WTC11 (cell line): ENCODE measurements at regions not wholly inside any gene's neighbourhood (a gene's known extent, or its start where the extent isn't known, plus 50 kb on each side); places are given as distances from the start of the nearest gene placed in this dataset.

Experiments used
- ATAC-seq: fragments of 200-7000 bp; cut with Tn5 transposase; 2 replicates; pipeline ENCODE4 v1.10.0; 2021; ENCODE audit warnings: mild to moderate bottlenecking, moderate library complexity
- CTCF ChIA-PET: fragments of 300-600 bp; sonication (Branson Sonifier 250); formaldehyde crosslinking; loops from one replicate; lab custom pipeline; 2021; ENCODE audit warnings: antibody characterized with exemption; lab: Charles Lee
- POLR2A ChIA-PET: fragments of 350-600 bp; sonication (Branson Sonifier 250); formaldehyde crosslinking; loops from one replicate; lab custom pipeline; 2021; ENCODE audit warnings: antibody characterized with exemption; lab: Charles Lee
- DNase-seq: peaks from one replicate; pipeline ENCODE4 v3.0.0; 2021; ENCODE audit warnings: low spot score
- H3K27ac Mint-ChIP-seq: 2 replicates; pipeline ENCODE4 v1.8.0; 2021; ENCODE audit warnings: mixed read lengths
- H3K27me3 Mint-ChIP-seq: 2 replicates; pipeline ENCODE4 v1.8.0; 2021; ENCODE audit warnings: low read depth, mild to moderate bottlenecking, moderate library complexity, mixed read lengths
- H3K36me3 Mint-ChIP-seq: 2 replicates; pipeline ENCODE4 v1.8.0; 2021; ENCODE audit warnings: mixed read lengths
- H3K4me1 Mint-ChIP-seq: 2 replicates; pipeline ENCODE4 v1.8.0; 2022; ENCODE audit warnings: mixed read lengths
- H3K4me3 Mint-ChIP-seq: 2 replicates; pipeline ENCODE4 v1.8.0; 2021; ENCODE audit warnings: mild to moderate bottlenecking, moderate library complexity, mixed read lengths
- H3K9me3 Mint-ChIP-seq: 2 replicates; pipeline ENCODE4 v1.8.0; 2021; ENCODE audit warnings: mixed read lengths
- CREM ChIP-seq: sonication (generic); formaldehyde crosslinking; IDR thresholded peaks from 2 replicates; pipeline ENCODE4 v1.8.1; 2022; ENCODE audit warnings: mild to moderate bottlenecking, missing genetic modification reagents, moderate library complexity
- ELF4 ChIP-seq: sonication (generic); formaldehyde crosslinking; IDR thresholded peaks from 2 replicates; pipeline ENCODE4 v1.8.1; 2022; ENCODE audit warnings: low read depth, mild to moderate bottlenecking, moderate library complexity, missing genetic modification reagents
- ETV6 ChIP-seq: sonication (generic); formaldehyde crosslinking; IDR thresholded peaks from 2 replicates; pipeline ENCODE4 v1.8.1; 2022; ENCODE audit warnings: mild to moderate bottlenecking, missing genetic modification reagents
- FOXK1 ChIP-seq: sonication (generic); formaldehyde crosslinking; IDR thresholded peaks from 2 replicates; pipeline ENCODE4 v1.8.0; 2022; ENCODE audit warnings: mild to moderate bottlenecking, moderate library complexity, missing genetic modification reagents
- NFE2L1 ChIP-seq: sonication (generic); formaldehyde crosslinking; IDR thresholded peaks from 2 replicates; pipeline ENCODE4 v1.8.1; 2023; ENCODE audit warnings: missing genetic modification reagents
- NR2C2 ChIP-seq: sonication (generic); formaldehyde crosslinking; IDR thresholded peaks from 2 replicates; pipeline ENCODE4 v1.8.0; 2022; ENCODE audit warnings: mild to moderate bottlenecking, missing genetic modification reagents
- NR3C1 ChIP-seq: sonication (generic); formaldehyde crosslinking; conservative IDR thresholded peaks from 2 replicates; pipeline ENCODE4 v1.8.1; 2023; ENCODE audit warnings: low read depth, mild to moderate bottlenecking, missing genetic modification reagents
- OVOL2 ChIP-seq: fragments of 250-450 bp; sonication (Bioruptor Pico); IDR thresholded peaks from 2 replicates; pipeline ENCODE4 v1.9.0; 2021; ENCODE audit warnings: mild to moderate bottlenecking, borderline replicate concordance
- PRRX2 ChIP-seq: fragments of 250-450 bp; sonication (Bioruptor Pico); IDR thresholded peaks from 2 replicates; pipeline ENCODE4 v1.8.0; 2021; ENCODE audit warnings: mild to moderate bottlenecking
- RELA ChIP-seq: sonication (generic); formaldehyde crosslinking; IDR thresholded peaks from 2 replicates; pipeline ENCODE4 v1.8.1; 2022; ENCODE audit warnings: missing genetic modification reagents, mild to moderate bottlenecking, borderline replicate concordance
- SMAD3 ChIP-seq: sonication (generic); formaldehyde crosslinking; IDR thresholded peaks from 2 replicates; pipeline ENCODE4 v1.8.0; 2022; ENCODE audit warnings: missing genetic modification reagents, mild to moderate bottlenecking, borderline replicate concordance
- SMAD4 ChIP-seq: sonication (generic); formaldehyde crosslinking; IDR thresholded peaks from 2 replicates; pipeline ENCODE4 v1.8.0; 2022; ENCODE audit warnings: mild to moderate bottlenecking, missing genetic modification reagents
- TCF7 ChIP-seq: sonication (generic); formaldehyde crosslinking; IDR thresholded peaks from 2 replicates; pipeline ENCODE4 v1.8.0; 2022; ENCODE audit warnings: mild to moderate bottlenecking, low read depth, missing genetic modification reagents, moderate library complexity
- ZBTB21 ChIP-seq: sonication (generic); formaldehyde crosslinking; IDR thresholded peaks from 2 replicates; pipeline ENCODE4 v1.8.1; 2023; ENCODE audit warnings: mild to moderate bottlenecking, missing genetic modification reagents, borderline replicate concordance
- ZNF121 ChIP-seq: sonication (generic); formaldehyde crosslinking; IDR thresholded peaks from 2 replicates; pipeline ENCODE4 v1.8.0; 2023; ENCODE audit warnings: missing genetic modification reagents
- ZNF396 ChIP-seq: fragments of 250-450 bp; sonication (Bioruptor Pico); IDR thresholded peaks from 2 replicates; pipeline ENCODE4 v1.8.0; 2021; ENCODE audit warnings: mild to moderate bottlenecking, moderate library complexity, borderline replicate concordance
- TF ChIP-seq, protein P1 (sequence below): sonication (generic); formaldehyde crosslinking; conservative IDR thresholded peaks from 2 replicates; pipeline ENCODE4 v1.8.1; 2023; ENCODE audit warnings: mild to moderate bottlenecking, low read depth, missing genetic modification reagents, moderate library complexity
- TF ChIP-seq, protein P2 (sequence below): sonication (generic); formaldehyde crosslinking; IDR thresholded peaks from 2 replicates; pipeline ENCODE4 v1.8.1; 2023; ENCODE audit warnings: mild to moderate bottlenecking, missing genetic modification reagents, moderate library complexity
- TF ChIP-seq, protein P3 (sequence below): sonication (generic); formaldehyde crosslinking; IDR thresholded peaks from 2 replicates; pipeline ENCODE4 v1.8.1; 2022; ENCODE audit warnings: low read depth, missing genetic modification reagents, borderline replicate concordance
- TF ChIP-seq, protein P4 (sequence below): sonication (generic); formaldehyde crosslinking; IDR thresholded peaks from 2 replicates; pipeline ENCODE4 v1.8.0; 2023; ENCODE audit warnings: missing genetic modification reagents
- TF ChIP-seq, protein P5 (sequence below): fragments of 250-450 bp; sonication (Bioruptor Pico); IDR thresholded peaks from 2 replicates; pipeline ENCODE4 v1.8.0; 2021; ENCODE audit warnings: mild to moderate bottlenecking
- TF ChIP-seq, protein P6 (sequence below): sonication (generic); formaldehyde crosslinking; conservative IDR thresholded peaks from 2 replicates; pipeline ENCODE4 v1.8.1; 2022; ENCODE audit warnings: mild to moderate bottlenecking, missing genetic modification reagents

DNA sequence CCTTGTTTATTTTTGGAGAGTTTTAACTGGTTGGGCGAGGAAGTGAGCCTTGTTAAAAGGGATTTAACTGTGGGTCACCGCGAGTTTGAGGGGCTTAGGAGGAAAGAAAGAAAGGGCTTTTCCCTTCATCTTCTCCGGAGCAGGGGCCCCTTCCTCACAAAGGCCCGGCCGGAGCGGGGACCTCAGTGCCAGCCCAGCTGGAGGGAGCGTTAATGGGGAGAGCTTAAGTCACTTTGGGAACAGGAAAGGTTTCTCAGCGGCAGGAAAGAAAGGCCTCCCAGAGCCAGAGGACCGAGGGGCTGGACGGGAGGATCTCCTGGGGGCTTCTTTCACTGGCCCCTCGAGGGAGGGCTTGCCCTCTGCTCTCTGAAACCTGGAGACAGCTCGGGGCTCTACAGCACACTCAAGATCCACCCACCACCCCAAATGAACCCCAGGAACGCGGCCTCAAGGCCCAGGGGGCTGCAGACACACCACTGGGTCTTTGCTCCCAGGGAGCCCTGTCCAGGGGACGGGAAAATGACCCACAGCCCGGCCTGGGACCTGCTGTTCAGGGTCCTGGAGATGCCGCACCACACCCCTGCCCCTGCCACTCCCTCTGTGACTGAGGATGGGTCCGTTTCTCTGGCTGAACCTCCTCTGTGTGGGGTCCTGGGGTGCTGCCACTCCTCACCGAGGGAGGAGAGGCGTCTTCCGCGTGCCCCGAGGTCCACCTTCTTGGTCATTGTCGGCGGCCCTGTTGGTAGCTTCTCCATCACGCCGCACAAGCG is 128.3 kb downstream of the URI1 start:
- no peak overlapping the region for H3K4me3 Mint-ChIP-seq
- no peak for DNase-seq
- POLR2A ChIA-PET: no interaction called here
- H3K27me3 Mint-ChIP-seq: no peaks in the 10 kb centered on the region
- ATAC-seq: no peak
- CTCF ChIA-PET: interaction anchor here (1.2 to 1.5 kb wide), 3 partner anchors 24 to 212 kb away, joined by 3 to 4 read pairs (median 3); no protein-coding TSS in a partner anchor
- peaks cover 14% of the 10 kb centered on the region for H3K9me3 Mint-ChIP-seq
- no peak overlapping the region for H3K27ac Mint-ChIP-seq
- no peaks in the 10 kb centered on the region for H3K36me3 Mint-ChIP-seq
- TF ChIP-seq CREM (CRISPR knock-in tag): no peak
- TF ChIP-seq ZNF121: no peak
- TF ChIP-seq, protein P1, sequence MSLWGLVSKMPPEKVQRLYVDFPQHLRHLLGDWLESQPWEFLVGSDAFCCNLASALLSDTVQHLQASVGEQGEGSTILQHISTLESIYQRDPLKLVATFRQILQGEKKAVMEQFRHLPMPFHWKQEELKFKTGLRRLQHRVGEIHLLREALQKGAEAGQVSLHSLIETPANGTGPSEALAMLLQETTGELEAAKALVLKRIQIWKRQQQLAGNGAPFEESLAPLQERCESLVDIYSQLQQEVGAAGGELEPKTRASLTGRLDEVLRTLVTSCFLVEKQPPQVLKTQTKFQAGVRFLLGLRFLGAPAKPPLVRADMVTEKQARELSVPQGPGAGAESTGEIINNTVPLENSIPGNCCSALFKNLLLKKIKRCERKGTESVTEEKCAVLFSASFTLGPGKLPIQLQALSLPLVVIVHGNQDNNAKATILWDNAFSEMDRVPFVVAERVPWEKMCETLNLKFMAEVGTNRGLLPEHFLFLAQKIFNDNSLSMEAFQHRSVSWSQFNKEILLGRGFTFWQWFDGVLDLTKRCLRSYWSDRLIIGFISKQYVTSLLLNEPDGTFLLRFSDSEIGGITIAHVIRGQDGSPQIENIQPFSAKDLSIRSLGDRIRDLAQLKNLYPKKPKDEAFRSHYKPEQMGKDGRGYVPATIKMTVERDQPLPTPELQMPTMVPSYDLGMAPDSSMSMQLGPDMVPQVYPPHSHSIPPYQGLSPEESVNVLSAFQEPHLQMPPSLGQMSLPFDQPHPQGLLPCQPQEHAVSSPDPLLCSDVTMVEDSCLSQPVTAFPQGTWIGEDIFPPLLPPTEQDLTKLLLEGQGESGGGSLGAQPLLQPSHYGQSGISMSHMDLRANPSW (CRISPR knock-in tag): no peak
- TF ChIP-seq RELA: no peak
- TF ChIP-seq OVOL2 (CRISPR knock-in tag): no peak
- no peak for TF ChIP-seq NR2C2 (CRISPR knock-in tag)
- no peak for TF ChIP-seq ETV6 (CRISPR knock-in tag)
- TF ChIP-seq, all 79 proteins: peak for 0
- H3K4me1 Mint-ChIP-seq: peaks cover 2% of the 10 kb centered on the region

DNA sequence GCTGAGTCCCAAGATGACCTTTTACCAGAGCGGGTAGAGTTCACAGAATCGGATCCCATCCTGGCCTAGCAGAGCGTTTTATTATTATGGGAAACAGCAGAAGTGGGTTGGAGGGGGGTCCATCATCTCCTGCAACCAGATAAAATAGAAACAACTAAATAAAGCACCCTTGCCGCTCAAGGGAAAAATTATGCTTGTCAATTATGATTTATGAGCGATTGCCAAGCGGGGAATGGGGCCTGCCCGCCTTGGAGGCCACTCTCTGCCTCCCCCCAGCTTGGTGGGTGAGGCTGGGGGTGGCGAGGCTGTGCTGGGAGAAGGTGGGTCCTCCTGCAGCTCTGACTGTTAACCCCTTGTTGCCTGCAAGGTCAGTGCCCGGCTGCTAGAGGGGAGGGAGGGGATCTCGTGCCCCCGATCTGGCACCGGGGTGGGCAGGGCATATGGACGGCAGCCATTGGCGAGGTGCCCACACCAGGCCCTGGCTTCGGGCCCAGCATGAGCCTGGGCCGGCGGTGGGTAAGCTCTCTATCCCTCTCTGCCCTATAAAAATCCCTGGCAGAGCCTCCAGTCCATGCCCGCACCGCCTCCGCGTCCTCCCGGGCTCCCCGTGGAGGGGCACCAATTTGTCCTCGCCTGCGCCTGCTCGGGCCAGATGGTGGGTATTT is 129.1 kb downstream of the URI1 start:
- TF ChIP-seq PRRX2 (no peak), TCF7 (CRISPR knock-in tag) (no peak), NR3C1 (CRISPR knock-in tag) (no peak), FOXK1 (CRISPR knock-in tag) (no peak), NFE2L1 (CRISPR knock-in tag) (no peak), SMAD4 (CRISPR knock-in tag) (no peak), ELF4 (CRISPR knock-in tag) (no peak), ZBTB21 (no peak), ZNF396 (CRISPR knock-in tag) (no peak), OVOL2 (CRISPR knock-in tag) (no peak), SMAD3 (CRISPR knock-in tag) (no peak)
- TF ChIP-seq, protein P2, sequence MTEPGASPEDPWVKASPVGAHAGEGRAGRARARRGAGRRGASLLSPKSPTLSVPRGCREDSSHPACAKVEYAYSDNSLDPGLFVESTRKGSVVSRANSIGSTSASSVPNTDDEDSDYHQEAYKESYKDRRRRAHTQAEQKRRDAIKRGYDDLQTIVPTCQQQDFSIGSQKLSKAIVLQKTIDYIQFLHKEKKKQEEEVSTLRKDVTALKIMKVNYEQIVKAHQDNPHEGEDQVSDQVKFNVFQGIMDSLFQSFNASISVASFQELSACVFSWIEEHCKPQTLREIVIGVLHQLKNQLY (CRISPR knock-in tag): no peak
- TF ChIP-seq, protein P3, sequence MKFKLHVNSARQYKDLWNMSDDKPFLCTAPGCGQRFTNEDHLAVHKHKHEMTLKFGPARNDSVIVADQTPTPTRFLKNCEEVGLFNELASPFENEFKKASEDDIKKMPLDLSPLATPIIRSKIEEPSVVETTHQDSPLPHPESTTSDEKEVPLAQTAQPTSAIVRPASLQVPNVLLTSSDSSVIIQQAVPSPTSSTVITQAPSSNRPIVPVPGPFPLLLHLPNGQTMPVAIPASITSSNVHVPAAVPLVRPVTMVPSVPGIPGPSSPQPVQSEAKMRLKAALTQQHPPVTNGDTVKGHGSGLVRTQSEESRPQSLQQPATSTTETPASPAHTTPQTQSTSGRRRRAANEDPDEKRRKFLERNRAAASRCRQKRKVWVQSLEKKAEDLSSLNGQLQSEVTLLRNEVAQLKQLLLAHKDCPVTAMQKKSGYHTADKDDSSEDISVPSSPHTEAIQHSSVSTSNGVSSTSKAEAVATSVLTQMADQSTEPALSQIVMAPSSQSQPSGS: no peak
- TF ChIP-seq, protein P4, sequence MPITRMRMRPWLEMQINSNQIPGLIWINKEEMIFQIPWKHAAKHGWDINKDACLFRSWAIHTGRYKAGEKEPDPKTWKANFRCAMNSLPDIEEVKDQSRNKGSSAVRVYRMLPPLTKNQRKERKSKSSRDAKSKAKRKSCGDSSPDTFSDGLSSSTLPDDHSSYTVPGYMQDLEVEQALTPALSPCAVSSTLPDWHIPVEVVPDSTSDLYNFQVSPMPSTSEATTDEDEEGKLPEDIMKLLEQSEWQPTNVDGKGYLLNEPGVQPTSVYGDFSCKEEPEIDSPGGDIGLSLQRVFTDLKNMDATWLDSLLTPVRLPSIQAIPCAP: no peak
- TF ChIP-seq, protein P5, sequence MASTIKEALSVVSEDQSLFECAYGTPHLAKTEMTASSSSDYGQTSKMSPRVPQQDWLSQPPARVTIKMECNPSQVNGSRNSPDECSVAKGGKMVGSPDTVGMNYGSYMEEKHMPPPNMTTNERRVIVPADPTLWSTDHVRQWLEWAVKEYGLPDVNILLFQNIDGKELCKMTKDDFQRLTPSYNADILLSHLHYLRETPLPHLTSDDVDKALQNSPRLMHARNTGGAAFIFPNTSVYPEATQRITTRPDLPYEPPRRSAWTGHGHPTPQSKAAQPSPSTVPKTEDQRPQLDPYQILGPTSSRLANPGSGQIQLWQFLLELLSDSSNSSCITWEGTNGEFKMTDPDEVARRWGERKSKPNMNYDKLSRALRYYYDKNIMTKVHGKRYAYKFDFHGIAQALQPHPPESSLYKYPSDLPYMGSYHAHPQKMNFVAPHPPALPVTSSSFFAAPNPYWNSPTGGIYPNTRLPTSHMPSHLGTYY: no peak
- TF ChIP-seq, protein P6, sequence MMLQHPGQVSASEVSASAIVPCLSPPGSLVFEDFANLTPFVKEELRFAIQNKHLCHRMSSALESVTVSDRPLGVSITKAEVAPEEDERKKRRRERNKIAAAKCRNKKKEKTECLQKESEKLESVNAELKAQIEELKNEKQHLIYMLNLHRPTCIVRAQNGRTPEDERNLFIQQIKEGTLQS (CRISPR knock-in tag): no peak
- no peak for DNase-seq
- ChIA-PET CTCF (interaction anchor here (1.0 to 1.5 kb wide), 3 partner anchors 14 to 146 kb away, joined by 3 to 6 read pairs (median 3); no protein-coding TSS in a partner anchor), POLR2A (no interaction called here)
- no peak overlapping the region for H3K4me3 Mint-ChIP-seq
- H3K9me3 Mint-ChIP-seq: peaks cover 13% of the 10 kb centered on the region
- H3K27me3 Mint-ChIP-seq: no peaks in the 10 kb centered on the region
- H3K27ac Mint-ChIP-seq: no peak overlapping the region
- H3K4me1 Mint-ChIP-seq: peaks cover 5% of the 10 kb centered on the region
- no peak for ATAC-seq
- H3K36me3 Mint-ChIP-seq: no peaks in the 10 kb centered on the region
